Renal pelvis (tissue), 1 donor: ENCODE measurements at regions not wholly inside any gene's neighbourhood (a gene's known extent, or its start where the extent isn't known, plus 50 kb on each side); places are given as distances from the start of the nearest gene placed in this dataset.
A peak's percentile ranks its signal among the peaks of the same experiment; 100 is the strongest.
"Not testable (repeated sequence)": the region's sequence is repeated elsewhere in the genome, so short reads cannot be mapped to it uniquely, and the experiment has no call there.

Source experiments
- DNase-seq: peaks from one replicate; pipeline ENCODE4 v3.0.0-alpha.2; 2013

GRCh38 chr16:49940464-49941224 lies 84.4 kb upstream of the CNEP1R1 start:
- no peak for DNase-seq

DNA sequence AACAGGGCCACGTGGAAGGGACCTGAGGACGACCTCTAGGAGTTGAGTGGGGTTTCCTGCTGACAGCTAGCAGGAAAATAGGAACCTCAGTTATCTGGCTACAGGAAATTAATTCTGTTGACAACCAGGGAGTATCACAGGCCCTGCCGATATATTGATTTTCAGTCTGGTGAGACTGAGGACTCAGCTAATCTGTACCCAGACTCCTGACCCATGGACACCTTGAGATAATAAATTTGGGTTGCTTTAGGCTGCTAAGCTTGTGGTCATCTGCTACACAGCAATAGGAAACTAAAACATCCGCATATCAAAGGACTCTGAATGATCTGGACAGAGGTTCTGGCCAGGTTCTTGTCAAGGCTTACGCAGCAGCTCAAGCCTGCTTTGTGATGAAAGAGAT lies 80.8 kb upstream of the CNEP1R1 start:
- DNase-seq, result no peak

GRCh38 chr16:49947907-49948678 lies 76.9 kb upstream of the CNEP1R1 start:
- no peak for DNase-seq

DNA sequence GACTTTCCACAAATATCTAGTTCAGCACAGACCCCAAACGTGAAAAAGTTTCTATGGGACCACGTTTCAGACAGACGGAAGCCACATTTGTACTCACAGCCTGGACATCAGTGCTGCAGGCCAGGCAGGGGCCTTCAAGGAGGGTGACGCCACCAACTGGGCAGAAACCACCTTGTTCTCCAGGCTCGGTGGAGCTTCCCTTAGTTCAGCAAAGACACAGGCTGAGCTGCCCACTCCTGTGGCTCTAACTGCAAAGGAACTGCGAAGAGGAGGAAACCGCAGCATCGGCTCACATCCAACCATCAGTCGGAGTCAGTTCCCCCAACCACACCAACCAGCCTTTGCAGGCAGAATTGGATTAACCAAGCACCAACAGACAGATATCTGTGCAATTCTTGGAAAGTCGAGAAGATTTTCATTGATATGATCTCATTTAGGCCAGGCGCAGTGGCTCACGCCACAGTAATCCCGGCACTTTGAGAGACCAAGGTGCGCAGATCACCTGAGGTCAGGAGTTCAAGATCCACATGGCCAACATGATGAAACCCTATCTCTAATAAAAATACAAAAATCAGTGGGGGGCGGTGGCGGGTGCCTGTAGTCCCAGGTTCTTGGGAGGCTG lies 73.3 kb upstream of the CNEP1R1 start:
- DNase-seq, result no peak

- DNase-seq, result no peak
Observed at GRCh38 chr16:49952386-49952785, 72.6 kb upstream of the CNEP1R1 start.

- DNase-seq, result no peak
Observed at GRCh38 chr16:49953090-49953489, 71.9 kb upstream of the CNEP1R1 start.

DNA sequence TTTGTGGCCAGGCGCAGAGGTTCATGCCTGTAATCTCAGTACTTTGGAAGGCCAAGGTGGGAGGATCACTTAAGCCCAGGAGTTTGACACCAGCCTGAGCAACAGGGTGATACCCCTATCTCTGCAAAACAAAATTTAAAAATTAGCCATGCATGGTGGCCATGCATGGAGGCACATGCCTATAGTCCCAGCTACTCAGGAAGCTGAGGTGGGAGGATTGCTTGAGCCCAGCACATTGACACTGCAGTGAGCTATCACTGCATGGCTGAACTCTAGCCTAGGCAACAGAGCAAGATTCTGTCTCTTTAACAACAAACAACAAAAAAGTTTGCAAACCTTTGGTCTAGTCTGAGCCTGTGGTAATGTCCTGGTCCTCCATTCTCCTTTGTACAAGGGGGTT lies 69.2 kb upstream of the CNEP1R1 start:
- no peak for DNase-seq

- DNase-seq, result no peak
Observed at GRCh38 chr16:49956915-49957314, 68.1 kb upstream of the CNEP1R1 start.

GRCh38 chr16:49958448-49958847 lies 66.6 kb upstream of the CNEP1R1 start:
- DNase-seq, result no peak

- no peak for DNase-seq
Observed at GRCh38 chr16:49959552-49960277, 65.3 kb upstream of the CNEP1R1 start.

- no peak for DNase-seq
Observed at GRCh38 chr16:49961089-49961488, 63.9 kb upstream of the CNEP1R1 start.

- DNase-seq, result not testable (repeated sequence)
Observed at GRCh38 chr16:49962566-49962965, 62.5 kb upstream of the CNEP1R1 start.

- no peak for DNase-seq
Observed at GRCh38 chr16:49964316-49964715, 60.7 kb upstream of the CNEP1R1 start.

DNA sequence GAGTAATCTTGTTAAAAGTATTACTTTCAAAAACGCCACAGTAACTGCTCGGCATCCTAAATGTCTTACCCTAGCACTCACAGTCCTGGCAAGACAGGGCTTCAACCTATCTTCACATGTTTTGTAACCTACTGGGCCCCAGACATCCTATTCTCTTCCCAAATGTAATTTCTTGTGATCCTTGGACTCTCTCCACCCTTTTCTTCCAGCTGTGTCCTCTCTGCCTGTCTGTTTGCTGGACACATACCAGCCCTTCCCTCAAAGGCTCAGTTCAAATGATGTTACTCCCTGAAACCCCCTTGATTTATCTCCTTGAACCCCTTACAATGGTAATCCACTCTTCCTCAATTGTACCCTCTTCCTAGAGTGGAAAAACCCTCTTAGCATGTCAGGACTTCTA lies 60.1 kb upstream of the CNEP1R1 start:
- DNase-seq, result no peak

- no peak for DNase-seq
Observed at GRCh38 chr16:49967012-49967559, 57.9 kb upstream of the CNEP1R1 start.

DNA sequence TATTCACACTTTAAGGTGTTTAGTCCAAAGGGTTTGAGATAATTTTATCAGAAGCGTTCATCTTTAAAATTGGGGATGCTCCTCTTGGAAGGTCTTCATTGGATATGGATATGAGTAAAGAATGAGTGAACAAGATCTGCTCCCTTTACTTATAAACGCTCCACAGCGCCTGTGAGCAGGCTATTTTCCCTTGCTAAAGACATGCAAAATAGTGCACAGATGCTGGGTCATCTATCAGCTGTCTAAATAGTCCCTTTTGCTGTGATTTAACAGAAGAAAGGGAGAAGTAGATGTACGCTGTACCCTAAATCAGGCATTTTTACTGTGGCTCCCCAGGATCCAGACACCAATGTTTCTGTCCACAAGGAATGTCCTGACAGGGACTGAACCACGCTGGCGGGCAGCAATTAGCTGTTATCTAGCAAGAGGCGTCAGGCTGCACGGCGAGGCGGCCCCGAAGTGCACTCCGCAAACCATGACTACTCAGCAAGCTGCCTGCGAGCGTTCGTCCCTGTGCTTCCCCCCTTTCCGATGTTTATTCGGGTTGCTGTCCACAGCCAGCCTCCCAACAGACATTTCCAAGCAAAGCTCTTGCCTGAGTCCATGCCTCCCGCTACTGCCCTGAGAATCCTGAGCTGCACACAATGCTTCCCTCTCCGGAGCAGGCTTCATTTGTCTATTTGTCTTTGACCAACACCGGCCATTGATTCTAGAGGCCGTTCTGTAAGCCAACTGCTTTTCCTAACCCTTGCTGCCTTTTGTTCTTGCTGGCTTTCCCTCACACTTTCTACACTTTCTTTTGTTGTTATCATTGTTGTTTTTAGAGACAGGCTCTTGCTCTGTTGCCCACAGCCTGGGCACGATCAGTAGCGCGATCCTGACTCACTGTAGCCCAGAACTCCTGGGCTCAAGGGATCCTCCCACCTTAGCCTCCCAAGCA lies 55.7 kb upstream of the CNEP1R1 start:
- DNase-seq, result peak; percentile 44

DNA sequence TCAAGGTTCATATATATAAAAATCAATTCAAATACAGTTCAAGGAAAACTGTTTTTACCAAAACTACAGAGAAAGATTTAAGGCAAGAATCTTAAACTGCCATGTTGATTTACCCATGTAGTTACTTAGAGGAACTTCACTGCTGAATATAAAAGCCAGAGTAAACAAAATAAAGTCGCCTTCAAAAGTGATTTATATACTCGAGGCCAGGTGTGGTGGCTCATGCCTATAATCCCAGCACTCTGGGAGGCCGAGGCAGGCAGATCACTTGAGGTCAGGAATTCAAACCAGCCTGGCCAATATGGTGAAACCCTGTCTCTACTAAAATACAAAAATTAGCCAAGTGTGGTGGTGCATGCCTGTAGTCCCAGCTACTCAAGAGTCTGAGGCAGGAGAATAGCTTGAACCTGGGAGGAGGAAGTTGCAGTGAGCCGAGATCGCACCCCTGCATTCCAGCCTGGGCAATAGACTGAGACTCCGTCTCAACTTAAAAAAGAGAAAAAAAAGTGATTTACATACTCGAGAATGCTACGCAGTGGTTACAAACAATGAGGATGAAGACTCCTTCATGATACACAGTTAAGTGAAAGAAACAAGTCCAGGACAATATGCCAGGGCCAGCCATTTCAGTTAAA lies 54.1 kb upstream of the CNEP1R1 start:
- DNase-seq, result peak; percentile 76

GRCh38 chr16:49972280-49972679 lies 52.7 kb upstream of the CNEP1R1 start:
- DNase-seq, result no peak

DNA sequence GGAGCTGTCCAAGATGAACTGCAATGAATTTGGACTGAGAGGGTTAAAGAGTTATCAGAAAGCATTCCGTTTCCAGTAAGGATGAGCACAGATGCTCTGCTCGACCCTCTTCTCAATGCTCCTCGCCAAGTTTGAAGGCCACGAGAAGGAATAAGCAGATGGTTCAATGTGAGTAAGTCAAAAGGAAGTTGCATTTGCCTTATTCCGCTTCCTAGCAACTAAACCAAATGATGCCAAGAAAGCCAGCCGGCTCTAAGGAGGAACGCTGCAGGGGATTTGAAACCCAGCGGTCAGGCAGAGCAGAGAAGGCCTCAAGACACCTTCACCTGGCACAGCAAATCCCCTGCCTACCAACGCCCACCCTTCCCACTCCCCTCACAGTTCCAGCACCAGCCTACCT lies 52.1 kb upstream of the CNEP1R1 start:
- no peak for DNase-seq
